ENCODE measurements at regions not wholly inside any gene's neighbourhood (a gene's known extent, or its start where the extent isn't known, plus 50 kb on each side); places are given as distances from the start of the nearest gene placed in this dataset.
"Not testable (repeated sequence)": the region's sequence is repeated elsewhere in the genome, so short reads cannot be mapped to it uniquely, and the experiment has no call there.

DNA sequence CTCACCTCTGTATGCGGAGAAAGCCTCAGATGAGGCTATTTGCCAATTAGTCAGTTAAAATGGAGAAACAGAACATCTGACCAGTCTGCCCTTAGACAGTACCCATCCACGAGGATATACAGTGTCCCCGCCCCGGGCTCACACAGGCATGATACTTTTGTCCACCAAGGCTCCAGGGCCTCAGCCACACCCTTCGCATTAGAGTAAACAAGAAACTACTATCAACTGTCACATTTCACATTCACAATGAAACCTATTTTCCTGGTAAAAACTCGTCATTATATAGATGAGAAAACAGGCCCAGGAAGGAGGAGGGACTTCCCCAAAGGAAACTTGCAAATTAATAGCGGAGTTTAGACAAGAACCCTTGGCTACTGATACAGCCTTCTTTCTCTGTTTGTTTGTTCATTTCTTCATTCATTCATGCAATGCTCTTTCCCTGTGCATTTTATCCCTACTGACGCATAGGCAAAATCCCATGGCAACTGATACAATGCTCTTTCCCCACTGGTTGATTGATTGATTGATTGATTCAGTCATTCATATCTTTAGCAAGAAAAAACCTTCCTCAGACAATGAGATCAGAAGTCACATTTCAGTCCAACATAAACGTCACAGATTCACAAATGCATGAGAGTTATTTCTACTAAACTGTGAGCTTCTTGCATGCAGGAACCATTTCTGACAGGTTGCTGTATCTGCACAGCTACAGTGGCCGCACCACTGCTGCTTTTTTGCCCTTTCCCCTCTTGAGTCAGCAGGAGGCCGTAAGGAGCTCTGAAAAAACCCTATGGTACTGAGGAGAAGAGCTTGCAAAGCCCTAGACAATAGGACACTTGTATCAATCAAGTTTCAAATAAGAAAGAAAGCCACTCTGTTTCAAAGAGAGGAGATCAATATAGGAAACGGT, 777.1 kb downstream of the RNF144A start:
- no peak overlapping the region for H3K27ac ChIP-seq
- DNase-seq: no peak
- H3K4me3 ChIP-seq (replicated peaks in 1 of 3): no peak overlapping the region
- H3K27me3 ChIP-seq: no peaks in the 10 kb centered on the region
- H3K4me1 ChIP-seq: no peaks in the 10 kb centered on the region
- TF ChIP-seq, protein P1, sequence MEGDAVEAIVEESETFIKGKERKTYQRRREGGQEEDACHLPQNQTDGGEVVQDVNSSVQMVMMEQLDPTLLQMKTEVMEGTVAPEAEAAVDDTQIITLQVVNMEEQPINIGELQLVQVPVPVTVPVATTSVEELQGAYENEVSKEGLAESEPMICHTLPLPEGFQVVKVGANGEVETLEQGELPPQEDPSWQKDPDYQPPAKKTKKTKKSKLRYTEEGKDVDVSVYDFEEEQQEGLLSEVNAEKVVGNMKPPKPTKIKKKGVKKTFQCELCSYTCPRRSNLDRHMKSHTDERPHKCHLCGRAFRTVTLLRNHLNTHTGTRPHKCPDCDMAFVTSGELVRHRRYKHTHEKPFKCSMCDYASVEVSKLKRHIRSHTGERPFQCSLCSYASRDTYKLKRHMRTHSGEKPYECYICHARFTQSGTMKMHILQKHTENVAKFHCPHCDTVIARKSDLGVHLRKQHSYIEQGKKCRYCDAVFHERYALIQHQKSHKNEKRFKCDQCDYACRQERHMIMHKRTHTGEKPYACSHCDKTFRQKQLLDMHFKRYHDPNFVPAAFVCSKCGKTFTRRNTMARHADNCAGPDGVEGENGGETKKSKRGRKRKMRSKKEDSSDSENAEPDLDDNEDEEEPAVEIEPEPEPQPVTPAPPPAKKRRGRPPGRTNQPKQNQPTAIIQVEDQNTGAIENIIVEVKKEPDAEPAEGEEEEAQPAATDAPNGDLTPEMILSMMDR (IDR thresholded peaks at IDR 0.05): no peak
- H3K36me3 ChIP-seq: no peaks in the 10 kb centered on the region
- 90% methylated on average over 12 of the region's 12 CpGs for WGBS, 2 donors
- no peaks in the 10 kb centered on the region for H3K9me3 ChIP-seq
- intact Hi-C loops (cut with DNase I): no loop called here

DNA sequence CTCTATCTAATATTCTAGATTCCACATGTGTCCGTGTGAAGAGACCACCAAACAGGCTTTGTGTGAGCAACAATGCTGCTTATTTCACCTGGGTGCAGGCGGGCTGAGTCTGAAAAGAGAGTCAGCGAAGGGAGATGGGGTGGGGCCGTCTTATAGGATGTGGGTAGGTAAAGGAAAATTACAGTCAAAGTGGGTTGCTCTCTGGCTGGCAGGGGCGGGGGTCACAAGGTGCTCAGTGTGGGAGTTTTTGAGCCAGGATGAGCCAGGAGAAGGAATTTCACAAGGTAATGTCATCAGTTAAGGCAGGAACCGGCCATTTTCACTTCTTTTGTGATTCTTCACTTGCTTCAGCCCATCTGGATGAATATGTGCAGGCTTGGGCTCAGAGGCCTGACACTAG, 779.3 kb downstream of the RNF144A start:
- intact Hi-C loops (cut with DNase I); H3K36me3 ChIP-seq; H3K4me1 ChIP-seq; H3K9me3 ChIP-seq; H3K27me3 ChIP-seq; H3K27ac ChIP-seq; H3K4me3 ChIP-seq (replicated peaks in 1 of 3); DNase-seq: not testable (repeated sequence)
- WGBS, 2 donors: 95 to 98% methylated on average over 6 of the region's 6 CpGs

DNA sequence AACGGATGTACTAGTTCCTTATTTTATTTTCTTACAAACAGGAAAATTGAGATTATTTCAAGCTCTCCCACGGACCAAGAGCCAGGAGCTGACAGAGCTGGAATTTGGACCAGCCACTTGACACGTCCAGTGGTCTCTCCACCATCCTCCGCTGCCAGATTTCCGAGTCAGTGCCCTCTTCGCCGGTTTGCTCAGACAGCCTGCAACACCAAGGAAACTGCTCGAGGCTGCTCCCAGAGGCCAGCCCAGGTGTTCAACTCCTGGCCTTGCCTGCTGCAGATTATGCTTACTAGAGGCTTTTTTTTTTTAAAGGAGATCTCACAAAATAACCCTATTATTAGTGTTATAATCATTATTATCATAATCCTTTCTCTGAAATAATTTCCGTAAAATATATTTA, 779.8 kb downstream of the RNF144A start:
- TF ChIP-seq, protein P1 (IDR thresholded peaks at IDR 0.05): peak in 1 of 6 experiments; percentile 32
- TF ChIP-seq POLR2A (IDR thresholded peaks at IDR 0.05): no peak
- H3K27me3 ChIP-seq: no peaks in the 10 kb centered on the region
- H3K9me3 ChIP-seq: no peaks in the 10 kb centered on the region
- no peaks in the 10 kb centered on the region for H3K36me3 ChIP-seq
- intact Hi-C loops (cut with DNase I): no loop called here
- 60 to 70% methylated on average over 9 of the region's 9 CpGs for WGBS, 2 donors
- peak; percentile 35 to 40 for DNase-seq
- no peaks in the 10 kb centered on the region for H3K4me1 ChIP-seq
- no peak overlapping the region for H3K27ac ChIP-seq
- no peak overlapping the region for H3K4me3 ChIP-seq (replicated peaks in 1 of 3)

DNA sequence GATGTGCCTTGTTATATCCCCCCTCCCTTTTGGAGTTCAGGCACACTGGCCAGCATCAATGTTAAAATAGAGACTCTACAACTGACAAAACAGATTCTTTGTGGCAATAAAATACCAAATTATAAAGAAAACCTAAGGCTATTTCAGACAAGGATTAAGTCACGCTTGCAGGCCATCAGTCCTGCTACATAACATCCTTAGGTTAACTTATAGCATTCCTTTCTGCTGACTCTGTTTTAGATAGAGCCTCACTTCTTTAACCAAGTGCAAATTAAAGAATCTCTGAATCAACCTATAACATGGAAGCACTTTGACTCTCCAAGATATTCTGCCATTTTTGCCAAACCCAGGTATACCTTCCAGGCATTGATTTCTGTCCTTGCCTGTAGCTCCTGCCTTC, 784.6 kb downstream of the RNF144A start:
- 93 to 95% methylated on average over 1 of the region's 1 CpG for WGBS, 2 donors
- intact Hi-C loops (cut with DNase I): no loop called here
- no peak for DNase-seq
- Histone ChIP-seq H3K27ac (no peak overlapping the region), H3K4me1 (no peaks in the 10 kb centered on the region), H3K36me3 (no peaks in the 10 kb centered on the region), H3K4me3 (replicated peaks in 1 of 3) (no peak overlapping the region), H3K27me3 (no peaks in the 10 kb centered on the region), H3K9me3 (no peaks in the 10 kb centered on the region)
- TF ChIP-seq POLR2A (IDR thresholded peaks at IDR 0.05): no peak
- TF ChIP-seq, protein P1 (IDR thresholded peaks at IDR 0.05): no peak

DNA sequence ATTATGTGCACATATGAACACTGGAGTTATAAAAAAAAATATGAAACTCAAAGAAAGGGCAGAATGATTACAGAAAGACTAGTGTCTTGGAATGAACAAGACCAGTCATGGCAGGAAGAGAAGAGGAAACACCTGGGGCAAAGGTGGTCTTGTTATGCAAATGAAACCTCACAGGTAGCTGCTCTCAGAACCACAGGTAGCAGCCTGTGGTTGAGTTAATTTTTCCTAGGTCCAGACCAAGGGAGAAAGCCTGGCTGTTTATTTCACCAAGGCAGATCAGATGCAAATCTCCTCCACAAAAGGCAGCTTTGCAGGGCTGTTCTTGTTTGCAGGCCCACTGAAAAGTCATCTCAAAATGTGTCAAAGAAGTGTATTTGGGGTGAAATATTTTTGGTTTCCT, 785.8 kb downstream of the RNF144A start:
- Histone ChIP-seq H3K4me3 (replicated peaks in 1 of 3) (no peak overlapping the region), H3K27ac (no peak overlapping the region), H3K4me1 (no peaks in the 10 kb centered on the region), H3K27me3 (no peaks in the 10 kb centered on the region), H3K36me3 (no peaks in the 10 kb centered on the region), H3K9me3 (no peaks in the 10 kb centered on the region)
- intact Hi-C loops (cut with DNase I): no loop called here
- TF ChIP-seq POLR2A (IDR thresholded peaks at IDR 0.05): no peak
- DNase-seq: no peak

DNA sequence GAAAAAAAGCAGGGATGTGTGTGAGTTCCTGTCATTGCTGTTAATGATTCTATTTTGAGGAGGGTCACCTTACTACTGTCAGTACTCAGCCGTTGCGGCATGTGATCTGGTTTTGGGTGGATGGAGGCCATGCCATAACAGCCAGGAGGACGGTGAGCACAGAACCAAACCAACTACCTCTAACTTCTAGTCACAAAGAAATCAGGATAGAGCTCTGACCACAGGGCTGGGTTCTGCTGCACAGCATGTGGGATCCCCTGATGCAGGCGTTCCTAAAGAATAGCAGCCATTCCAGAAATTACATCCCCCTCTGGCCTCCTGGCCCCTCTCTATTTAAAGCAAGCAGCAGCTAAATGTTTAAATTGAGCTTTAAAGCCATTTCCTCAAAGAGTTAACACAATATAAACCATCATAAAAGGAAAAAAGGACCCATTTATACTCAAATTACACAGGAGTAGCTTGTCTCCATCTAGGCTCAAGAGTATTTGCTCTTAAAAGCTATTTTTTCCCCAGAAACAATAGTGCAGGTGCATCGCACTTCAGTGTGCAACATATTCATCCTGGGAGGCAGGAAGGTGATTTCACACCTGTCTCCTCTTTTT, 786.4 kb downstream of the RNF144A start:
- 85 to 89% methylated on average over 5 of the region's 5 CpGs for WGBS, 2 donors
- no peak for DNase-seq
- no peaks in the 10 kb centered on the region for H3K36me3 ChIP-seq
- H3K27ac ChIP-seq: no peak overlapping the region
- no peak overlapping the region for H3K4me3 ChIP-seq (replicated peaks in 1 of 3)
- H3K4me1 ChIP-seq: no peaks in the 10 kb centered on the region
- TF ChIP-seq, protein P1 (IDR thresholded peaks at IDR 0.05): no peak
- no peak for TF ChIP-seq POLR2A (IDR thresholded peaks at IDR 0.05)
- no peaks in the 10 kb centered on the region for H3K27me3 ChIP-seq
- intact Hi-C loops (cut with DNase I): no loop called here
- H3K9me3 ChIP-seq: no peaks in the 10 kb centered on the region
